ENCODE measurements at regions not wholly inside any gene's neighbourhood (a gene's known extent, or its start where the extent isn't known, plus 50 kb on each side); places are given as distances from the start of the nearest gene placed in this dataset.
"Not testable (repeated sequence)": the region's sequence is repeated elsewhere in the genome, so short reads cannot be mapped to it uniquely, and the experiment has no call there.

DNA sequence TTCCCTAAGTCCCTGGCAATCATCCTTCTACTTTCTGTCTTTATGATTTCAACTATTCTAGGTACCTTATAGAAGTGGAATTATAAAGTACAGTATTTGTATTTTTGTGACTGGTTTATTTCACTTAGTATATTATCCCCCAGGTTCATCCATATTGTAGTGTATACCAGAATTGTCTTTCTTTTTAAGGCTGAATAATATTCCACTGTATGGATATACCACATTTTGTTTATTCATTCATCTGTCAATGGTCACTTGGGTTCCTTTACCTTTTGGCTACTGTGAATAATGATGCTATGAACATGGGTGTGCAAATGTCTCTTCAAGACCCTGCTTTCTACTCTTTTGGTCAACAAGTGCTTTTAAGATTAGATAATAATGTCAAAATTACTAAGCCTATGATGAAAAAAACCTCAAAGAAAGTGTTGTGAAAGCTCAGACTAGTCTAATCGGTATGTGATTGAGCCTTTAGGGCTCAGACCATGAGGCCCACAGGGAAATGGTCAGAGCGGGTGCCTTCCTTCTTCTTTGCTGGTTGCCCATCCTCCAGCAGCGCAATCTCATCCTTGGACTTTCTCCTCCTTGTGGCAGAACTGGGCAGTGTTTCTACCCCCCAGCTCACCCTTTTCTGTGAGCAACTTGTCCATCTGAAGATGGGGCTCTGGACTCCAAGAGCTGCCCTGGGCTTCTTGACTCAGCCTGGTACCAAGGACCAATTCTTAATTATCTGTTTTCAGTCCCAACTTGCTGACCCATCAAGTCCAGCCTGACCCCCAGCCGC, 105.4 kb downstream of the TTC8 start:
- no peak for DNase-seq

DNA sequence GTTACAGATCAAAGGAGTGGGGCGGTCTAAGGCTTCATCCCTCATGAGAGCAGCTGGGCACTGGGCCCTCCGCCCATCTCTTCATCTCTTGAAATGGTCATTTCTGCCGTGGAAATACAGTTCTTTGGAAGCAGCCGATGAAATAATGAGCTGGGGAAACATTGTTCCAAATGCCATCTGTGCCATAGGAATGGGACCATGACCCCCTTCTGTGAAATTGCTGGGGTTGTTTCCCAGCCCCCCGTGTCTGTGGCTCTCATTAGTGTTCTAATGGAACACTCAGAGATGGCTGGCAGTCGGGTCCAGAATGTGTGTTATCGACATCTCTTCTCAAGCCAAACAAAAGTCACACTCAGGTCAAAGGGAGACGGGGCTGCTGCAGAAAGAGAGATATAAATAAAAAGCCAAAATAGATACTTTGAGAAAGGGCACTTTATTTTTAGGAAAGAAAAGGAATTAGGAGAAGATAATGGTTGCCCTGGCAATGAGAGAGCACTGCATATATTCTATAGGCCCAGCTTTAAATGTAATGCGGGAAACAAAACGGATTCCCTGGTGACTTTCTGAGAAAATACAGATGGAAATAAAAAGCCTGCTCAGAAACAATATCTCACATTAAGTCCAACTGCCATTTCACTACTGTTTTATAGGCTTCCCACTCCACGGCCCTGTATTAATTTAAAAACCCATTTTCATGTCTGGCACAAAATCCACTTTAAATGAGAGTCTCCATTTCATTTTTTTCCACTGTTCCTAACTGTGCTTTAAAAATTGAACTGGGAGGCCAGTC, 107.1 kb downstream of the TTC8 start:
- no peak for DNase-seq

DNA sequence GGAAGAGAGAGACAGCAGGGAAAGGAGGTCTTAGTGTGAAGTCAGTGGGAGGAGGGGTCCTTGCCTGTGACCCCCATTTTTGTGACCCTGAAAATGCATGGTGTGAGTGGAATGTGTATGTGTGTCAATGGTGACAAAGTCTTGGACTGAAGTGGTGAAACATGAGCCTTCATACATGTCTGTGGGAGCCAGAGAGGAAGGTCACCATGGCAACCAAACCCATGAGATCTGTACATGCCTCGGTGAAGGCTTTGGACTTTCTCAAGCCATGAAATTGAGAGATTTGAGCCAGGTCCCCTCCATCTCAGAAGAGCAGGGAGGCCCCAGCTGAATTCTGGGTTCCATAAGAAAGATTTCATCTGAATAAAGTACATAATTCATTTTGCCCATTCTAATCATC, 108.7 kb downstream of the TTC8 start:
- DNase-seq = no peak

DNA sequence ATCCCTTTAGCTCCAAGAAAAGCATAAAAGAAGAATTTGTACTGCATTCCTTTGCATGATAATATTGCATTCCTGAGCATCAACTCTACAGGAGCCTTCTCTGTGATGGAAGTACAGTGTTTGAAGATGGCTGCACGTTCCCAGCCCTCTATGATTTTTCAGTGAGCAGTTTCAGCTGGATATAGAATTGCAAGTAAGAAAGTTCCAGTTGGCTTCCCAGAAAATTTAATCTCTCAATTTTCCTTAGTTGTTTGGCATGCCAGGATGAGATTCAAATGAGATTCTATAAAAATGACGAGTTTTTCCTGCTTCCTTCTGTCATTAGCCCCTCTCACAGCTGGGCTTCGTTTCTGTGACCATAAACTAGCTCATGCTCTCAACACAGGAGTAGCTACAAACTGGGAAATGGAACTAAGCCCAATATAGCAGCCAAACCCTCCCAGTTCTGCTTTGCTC, 109.9 kb downstream of the TTC8 start:
- no peak for DNase-seq

DNA sequence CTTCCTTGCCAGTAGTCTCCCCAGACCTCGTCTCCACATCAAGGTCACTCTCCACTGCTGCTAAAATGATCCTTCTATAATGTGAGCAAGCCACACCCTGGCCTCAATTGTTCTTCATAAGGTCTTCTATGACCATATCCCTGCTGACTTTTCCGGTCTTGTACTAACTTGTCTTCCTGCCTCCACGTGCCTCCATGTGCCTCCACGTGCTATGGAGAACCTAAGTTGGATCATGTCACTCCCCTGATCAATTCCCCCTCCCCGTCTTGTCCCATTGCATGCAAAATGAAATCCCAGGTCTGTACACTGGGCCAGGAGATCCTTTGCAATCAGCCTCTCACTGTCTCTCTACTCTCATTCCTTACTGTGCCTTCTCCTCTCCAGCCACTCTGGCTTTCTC, 110.6 kb downstream of the TTC8 start:
- no peak for DNase-seq

DNA sequence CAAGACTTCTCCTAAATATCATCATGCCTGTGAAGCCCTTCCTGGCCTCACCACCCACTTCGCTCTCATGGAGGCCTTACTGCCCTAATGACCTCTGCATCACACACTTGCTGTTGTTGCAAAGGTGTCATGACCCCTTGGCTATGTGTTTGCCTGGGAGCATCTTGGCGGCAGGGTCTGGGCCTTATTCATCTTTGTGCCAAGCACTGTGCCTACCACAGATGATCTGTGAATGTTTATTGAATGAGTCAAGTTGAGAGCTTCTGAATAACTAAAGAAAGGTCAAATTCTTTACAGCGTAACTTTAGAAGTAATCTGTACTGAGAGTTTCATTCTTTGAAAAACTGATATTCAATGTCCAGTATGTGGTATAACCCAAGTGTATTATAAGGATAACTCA, 113.3 kb downstream of the TTC8 start:
- DNase-seq = no peak

DNA sequence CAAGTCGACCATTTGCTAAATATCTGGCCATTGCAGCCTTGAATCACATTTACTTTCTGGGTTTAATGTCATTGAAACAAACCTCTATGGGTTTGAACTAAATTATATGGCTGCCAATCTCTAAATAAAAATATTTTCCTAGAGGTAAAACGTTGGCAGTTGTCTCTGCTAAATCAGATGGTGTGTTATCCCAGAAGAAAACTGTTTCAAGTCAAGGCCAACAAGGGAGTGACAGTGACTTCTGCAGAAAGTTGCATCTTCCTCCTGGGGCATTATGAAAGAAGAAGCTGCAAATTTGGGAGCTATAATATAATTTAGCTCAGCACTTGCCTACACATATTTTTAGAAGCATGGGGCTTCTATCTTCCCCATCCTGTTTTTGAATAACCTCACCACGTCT, 116.2 kb downstream of the TTC8 start:
- DNase-seq = no peak

DNA sequence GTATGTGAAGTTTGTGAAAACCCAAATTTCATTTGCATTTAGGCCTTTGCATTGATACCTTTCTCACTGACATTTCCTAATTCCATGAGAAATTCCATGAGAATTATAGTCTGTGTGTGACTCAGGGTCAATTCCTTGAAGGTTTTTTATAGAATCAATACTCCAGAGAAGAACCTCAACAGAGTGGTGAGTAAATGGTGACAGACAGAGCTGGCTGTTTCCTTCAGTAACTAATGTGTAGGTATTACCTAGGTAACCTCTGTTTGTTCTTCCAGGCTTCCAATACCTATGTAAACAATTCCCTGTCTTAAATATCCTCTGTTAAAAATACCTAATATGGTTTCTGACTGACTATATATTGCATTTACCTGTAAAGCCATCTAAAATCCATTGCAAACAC, 117.0 kb downstream of the TTC8 start:
- DNase-seq = no peak

DNA sequence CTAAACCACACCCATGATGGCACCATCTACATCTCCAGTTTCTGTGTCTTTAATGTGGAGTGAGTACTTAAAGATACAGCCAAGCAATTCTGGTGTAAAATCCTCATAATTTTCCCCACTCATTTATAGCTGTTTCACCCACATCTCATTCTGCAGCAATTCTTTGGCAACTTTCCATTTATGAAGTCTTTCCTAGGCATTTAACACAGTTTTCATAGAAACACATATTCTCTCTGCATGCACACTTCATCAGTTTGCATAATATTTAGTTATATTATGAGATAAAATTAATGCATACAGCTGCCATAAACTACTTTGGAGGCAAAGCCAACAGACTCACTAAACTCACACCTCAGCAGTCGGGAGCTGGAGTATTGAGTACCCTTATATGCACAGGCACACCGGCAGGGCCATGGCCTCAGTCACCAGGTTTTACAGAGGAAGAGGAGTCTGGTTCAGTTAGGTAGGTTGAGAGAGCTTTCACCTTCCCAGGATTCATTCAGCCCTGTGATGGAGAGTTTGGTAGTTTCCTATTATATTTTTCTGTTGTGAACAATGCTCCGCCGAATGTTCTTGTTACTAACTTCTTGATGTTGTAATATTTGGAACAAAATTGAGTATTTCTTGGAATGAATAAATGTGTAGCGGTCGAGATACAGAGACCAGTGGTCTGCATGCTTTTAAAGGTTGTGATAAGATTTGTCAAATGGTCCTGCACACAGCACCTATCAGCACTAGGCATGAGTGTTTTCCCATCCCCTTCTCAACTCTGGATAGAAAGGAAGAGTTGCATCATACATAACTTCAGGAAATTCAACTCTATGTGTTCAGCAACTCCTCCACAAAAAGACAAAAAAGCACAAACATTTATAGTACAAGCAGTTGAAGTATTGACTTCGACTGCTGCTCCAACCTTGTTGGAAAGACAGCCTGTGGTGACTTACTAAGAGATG, 123.5 kb downstream of the TTC8 start:
- no peak for DNase-seq

DNA sequence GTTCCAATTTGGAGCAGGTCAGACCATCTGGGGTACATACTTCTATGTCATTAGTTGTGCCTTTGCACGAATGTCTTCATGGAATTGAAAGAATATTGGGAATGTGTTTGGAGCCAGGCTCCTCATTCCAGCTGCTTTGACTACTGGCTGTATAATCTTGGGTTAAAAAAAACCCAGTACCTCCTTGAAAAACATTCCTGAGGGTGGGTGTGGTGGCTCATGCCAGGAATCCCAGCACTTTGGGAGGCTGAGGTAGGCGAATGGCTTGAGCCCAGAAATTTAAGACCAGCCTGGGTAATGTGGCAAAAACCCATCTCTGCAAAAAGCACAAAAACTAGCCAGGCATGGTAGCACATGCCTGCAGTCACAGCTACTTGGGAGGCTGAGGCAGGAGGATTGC, 125.6 kb downstream of the TTC8 start:
- no peak for DNase-seq

DNA sequence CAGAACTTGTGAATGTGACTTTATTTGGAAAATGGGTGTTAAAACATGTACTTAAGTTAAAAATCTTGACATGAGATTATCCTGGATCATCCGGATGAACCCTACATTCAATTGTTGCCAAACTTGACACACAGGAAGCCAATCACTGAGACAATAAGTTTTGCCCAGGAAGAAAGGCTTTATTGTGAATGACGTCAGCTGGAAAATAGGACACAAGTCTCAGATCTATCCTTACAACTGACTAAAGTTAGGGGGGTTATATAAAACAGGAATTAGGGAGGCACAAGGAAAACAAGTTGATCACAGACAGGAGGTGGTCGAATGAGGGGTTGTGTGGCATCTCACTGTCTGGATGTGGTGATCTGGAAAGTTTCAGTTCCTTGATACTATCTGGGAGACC, 126.9 kb downstream of the TTC8 start:
- DNase-seq = no peak

DNA sequence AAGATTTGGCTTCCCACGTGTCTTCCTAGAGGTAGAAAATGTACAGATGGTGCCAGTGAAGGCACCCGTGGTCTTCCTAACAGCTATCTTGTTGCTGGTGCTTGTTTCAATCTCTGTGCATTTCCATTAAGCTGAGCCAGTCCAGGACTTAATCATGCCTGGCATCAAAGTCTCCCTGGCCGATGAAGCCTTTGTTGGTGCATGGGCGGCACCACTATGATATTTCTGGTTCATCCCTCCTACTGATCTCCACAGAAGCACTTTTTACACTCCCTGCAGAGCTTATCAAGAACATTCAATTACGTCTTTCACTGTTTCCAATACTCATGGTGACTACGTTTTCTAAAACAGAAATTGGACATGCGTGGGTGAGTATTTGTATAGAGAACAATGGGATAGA, 128.4 kb downstream of the TTC8 start:
- DNase-seq = no peak

DNA sequence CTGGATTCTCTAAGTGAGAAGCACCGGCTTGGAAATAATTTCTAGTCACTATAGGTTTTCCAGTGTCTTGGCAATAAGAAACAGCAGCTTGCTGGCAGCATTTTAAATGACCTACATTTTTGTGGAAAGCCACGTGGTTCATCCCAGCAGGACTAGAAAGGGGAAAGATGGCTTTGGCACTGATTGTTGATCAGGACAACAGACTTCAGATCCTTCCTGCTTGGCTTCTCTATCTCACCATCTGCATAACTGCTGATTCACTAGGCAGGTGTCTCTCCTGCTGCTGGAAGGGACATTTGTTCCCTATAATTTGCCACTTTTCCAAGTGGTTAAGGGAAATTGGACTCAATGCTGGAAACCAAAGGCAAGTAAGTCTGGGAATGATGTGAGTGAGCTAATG, 131.0 kb downstream of the TTC8 start:
- no peak for DNase-seq

DNA sequence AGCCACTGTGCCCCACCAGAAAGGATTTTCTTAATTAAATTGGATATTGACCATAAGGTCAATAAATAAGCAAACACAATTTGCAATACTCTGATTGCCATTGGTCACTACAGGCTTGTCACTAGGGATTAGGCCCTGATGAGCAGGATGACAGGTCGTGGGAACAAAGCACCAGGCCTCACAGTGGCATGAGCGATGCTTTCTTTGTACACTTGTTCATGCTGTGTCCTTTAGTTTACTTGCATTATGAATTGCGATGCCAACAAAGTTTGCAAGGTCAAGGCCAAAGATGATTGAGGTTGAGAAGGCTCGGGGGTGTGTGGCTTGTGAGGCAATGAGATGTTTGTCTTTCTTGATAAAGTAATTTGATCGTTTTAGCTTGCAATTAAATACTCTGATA, 136.0 kb downstream of the TTC8 start:
- no peak for DNase-seq

DNA sequence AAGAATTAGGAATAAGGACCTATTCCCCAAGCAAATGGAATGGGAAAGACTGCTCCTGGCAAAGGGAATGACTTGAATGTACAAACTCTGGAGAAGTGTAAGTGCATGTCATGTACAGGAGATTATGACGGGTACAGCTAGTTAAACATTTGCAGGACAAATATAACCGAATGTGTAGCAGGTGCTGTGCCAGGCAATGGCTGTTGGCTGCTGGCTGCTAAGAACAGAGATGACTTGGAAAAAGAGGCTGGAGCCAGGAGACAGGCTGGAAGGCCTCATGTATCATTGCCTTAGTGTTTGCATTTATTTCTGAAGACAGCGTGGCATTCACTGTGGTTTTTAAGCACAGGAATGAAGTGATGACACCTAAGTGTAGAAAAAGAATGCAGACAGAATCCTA, 136.8 kb downstream of the TTC8 start:
- DNase-seq = no peak

DNA sequence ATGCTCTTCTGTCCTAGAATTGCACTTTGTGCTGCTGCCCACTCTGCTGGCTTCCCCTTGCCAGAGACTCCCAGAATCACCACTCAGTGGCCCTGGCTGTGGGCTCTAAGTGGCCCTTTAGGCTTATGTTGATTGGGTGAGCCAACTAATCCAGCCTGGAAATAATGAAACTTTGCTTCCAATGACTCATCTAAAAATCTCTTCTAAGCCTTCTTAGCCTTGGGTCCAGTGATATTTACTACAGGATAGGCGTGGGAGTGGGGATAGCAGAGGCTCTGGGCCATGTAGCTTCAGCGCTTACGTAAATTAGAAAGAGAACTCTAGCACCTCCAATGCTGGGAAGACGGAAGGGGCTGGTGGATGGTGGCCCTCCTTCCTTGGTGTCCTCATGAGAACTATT, 137.9 kb downstream of the TTC8 start:
- no peak for DNase-seq

DNA sequence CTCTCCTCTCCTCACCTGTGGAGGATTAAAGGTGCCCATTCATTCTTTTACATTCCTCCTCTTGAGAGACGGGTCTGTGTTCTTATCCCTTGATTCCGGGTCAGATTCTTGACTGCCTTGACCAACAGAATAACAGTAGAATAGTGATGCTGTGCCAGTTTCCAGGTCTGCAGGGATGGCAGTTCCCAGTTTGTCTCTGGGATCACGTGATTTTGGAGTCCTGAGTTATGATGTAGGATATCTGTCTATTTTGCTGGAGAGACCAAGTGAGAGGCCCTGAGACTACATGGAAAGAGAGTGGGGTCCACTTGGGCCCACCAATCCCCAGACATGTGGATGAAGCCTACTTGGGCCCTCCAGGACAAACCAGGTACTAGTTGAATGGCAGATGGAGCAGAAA, 142.8 kb downstream of the TTC8 start:
- DNase-seq = no peak

DNA sequence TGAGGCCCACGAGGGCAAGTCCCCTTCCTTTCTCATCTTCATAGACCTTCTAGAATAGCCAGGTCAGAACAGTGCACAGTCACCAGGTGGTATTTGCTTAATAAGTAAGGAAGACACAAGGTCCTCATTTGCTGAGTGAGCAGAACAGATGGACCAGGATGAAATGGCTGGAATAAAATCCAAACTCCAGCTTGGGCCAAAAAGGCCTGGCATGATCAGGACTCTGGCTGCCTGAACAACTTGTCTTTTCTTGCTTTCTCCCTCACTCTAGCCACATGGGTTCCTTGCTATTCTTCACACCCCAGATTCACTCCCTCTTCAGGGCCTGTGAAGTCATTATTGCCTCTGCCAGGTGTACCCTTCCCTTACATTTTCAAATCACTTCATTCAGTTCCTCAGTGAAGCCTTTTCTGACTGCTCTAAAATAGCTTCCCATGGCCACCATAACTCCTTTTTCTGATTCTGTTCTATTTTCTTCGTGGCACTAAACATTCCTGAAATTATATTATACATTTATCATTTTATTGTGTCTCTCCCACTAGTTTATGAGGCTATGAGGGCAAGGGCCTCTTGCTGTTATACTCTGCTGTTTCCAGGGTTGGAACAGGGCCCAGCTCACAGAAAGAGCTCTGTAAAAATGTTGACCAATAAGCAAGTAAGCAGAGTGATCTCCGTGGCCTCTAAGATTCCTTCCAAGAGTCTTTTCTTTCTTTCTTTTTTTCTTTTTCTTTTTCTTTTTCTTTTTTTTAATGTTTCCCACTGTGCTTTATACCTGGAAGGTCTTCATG, 150.8 kb downstream of the TTC8 start:
- DNase-seq = no peak

DNA sequence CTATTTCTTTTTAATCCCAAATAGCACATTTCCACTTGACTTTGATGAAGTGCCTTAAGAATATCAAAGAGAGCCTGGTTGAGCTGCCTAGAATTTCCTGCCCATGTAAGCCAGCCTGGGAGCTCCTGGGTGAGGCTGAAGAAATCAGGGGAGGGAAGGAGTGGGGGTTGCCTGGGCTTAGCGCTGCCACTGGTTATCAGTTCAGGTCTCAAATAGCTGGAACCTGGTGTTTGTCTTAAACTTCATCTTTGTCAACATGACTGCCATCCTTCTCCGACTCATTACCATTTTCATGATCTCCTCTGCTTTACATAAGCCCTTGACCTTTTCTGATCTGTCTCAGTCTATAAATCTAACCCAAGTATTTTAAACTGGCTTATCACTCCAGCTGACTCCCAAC, 151.5 kb downstream of the TTC8 start:
- no peak for DNase-seq

DNA sequence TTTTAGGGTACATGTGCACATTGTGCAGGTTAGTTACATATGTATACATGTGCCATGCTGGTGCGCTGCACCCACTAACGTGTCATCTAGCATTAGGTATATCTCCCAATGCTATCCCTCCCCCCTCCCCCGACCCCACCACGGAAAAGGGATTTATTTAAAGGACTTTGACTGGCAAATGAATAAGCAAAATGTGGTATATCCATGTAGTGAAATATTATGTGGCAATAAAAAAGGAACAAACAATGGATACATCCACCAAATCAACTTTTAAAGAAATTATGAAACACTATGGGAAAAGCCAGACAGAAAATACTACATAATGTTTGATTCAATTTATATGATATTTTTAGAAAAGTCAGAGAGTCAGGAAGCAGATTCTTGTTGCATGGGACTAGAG, 156.5 kb downstream of the TTC8 start:
- not testable (repeated sequence) for DNase-seq

DNA sequence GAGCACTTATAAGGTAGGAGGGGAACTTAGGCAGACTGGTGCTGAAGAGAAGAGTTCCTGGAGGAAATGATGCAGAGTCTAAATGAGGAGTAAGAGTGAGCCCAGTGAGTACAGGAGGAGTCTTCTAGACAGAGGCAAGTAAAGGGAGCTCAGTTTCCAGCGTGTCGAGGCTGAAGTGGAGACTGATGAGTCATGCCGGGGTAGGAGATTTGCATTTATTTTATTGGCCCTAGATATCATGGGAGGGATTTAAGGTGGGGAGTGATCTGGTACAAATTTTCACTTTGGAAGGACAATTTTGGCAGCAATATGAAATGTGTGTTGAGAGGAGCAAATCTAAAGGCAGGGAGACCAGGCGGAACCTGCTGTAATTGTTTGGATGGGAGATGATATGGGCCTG, 157.5 kb downstream of the TTC8 start:
- no peak for DNase-seq

DNA sequence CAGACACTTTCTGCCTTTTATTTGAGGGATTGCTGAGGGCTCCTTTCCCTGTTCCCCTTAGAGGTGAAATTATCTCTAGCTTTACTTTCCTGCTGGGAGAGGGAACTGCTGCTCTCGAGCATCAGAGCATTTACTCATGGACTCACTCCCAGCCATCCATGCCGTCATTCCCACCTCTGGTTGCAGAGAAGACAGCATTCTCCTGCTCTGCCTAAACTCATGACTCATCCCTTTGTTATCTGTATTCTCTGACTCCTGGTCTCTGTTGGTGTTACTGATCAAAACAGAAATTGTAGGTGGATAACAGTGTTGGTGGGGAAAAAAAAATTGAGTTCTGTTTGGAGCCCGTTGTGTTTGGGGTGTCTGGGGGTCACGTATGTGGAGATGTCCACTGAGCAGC, 159.3 kb downstream of the TTC8 start:
- no peak for DNase-seq

DNA sequence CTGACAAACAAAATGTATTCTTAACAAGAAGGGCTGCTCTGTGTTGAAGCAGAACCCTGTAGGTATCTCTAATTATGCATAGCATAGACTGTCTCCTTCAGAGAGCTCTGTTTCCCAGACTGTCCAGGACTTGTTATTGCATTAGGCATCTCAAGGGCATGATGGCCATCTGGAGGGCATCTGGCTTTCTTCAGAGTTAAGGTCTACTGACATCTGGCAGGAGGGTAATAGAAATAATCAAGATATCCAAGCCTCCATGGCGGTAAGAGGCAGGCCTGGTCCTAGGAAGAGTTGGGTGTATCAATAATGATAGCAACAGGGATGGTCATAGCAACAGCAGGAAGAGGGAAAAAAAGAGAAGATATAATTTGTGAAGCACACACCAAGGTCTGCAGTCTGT, 161.2 kb downstream of the TTC8 start:
- no peak for DNase-seq

Measured in NCI-H526 treated with DMSO at 0.1 percent for 48 hours (cell line).